ENCODE measurements at regions not wholly inside any gene's neighbourhood (a gene's known extent, or its start where the extent isn't known, plus 50 kb on each side); places are given as distances from the start of the nearest gene placed in this dataset.

DNA sequence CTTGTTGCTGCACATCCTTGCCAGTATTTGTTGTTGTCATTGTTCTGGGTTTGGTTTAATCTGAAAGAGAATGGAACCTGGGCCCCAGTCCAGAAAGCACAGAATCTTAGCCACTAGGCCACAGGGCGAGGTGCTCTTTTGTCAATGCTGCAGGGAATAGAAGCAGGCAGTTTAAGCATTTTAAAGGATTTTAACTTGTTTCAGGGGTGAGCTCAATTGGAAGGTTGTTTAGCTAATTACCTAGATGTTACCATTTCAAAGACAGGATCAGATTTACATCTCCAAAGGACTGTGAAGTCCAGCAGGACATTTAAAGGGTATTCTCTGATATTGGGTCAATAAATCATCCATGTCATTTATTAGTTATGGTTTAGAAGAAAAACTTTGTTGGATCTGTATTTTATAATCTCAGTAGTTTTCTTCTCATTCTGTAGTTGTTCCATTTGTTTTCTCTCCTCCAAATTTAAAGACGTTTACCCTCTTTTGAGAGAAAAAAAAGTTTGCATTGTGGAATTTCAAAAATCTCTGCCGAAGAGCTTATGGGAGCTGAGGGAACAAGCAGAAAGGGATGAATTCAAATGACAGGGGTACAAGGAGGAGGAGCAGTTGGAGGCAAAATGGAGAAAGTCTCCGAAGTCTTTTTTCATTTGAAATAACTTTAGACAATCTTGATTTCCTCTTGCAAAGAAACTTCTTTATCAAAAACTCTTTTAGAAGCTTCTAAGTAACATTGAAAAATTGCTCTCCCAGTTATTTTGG lies 57.5 kb upstream of the FAM47C start:
- DNase-seq: no peak

DNA sequence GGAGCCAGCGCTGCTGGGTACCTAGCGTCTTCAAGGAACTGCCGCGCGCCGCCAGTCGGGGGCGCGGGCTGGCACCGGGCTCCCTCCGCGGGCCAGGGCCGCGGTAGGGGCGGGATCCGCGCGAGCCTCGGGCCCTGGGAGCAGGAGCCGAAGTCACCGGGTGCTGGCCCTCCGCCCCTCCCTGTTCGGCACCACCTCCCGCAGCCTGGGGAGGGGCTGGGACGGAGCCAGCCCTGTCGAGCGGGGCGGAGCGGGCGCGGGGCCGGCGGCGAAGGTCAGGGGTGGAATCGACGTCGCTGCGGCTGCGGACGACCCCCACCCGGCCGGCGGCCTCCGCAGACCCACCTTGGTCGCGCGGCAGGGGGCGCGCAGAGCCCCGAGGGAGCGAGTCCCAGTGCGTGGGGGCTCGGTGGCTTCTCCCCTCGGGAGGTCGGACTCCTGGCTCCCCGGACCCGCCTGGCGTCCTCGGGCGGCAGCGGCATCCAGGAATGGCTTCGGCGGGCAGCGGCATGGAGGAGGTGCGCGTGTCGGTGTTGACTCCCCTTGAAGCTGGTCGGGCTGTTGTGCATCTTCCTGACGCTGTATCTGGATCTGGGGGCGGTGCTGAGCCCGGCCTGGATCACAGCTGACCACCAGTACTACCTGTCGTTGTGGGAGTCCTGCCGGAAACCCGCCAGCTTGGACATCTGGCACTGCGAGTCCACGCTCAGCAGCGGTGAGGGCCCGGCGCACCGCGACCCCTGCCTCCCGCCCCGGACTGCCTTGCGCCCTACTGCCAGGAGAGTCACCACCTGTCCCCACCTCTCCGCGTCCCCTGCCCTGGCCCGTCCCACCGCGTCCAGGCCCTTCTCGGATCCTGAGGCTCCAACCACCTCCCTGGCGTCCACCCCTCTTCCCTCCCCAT lies 50.5 kb upstream of the FAM47C start:
- no peak for DNase-seq

Data from NCI-H1092 (cell line).